ENCODE measurements at regions not wholly inside any gene's neighbourhood (a gene's known extent, or its start where the extent isn't known, plus 50 kb on each side); places are given as distances from the start of the nearest gene placed in this dataset.

DNA sequence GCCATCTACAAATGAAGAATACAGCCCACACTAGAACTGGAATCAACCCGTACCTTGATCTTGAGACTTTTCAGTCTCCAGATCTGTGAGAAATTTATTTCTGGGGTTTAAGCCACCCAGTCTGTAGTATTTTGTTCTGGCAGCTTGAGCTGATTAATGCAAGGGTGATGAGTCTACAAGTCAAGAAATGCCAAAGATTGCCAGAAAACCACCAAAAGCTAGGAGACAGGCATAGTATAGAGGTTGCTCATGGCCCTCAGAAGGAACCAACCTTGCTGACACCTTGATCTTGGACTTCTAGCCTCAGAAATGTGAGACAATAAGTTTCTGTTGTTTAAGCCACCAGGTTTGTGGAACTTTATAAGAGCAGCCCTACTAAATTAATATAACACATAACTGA lies 428.2 kb upstream of the KLF12 start:
- Mint-ChIP-seq H3K4me1 (no peaks in the 10 kb centered on the region), H3K36me3 (no peaks in the 10 kb centered on the region), H3K4me3 (no peak overlapping the region), H3K27me3 (ENCODE audit: low read depth in 3 of 3) (no peaks in the 10 kb centered on the region), H3K27ac (no peak overlapping the region), H3K9me3 (peaks cover 2 to 15% (median 6%) of the 10 kb centered on the region in 7 donors)
- Histone ChIP-seq H3K79me2 (ENCODE audit: insufficient read depth, low read length) (no peaks in the 10 kb centered on the region), H3K4me3 (replicated peaks in 1 of 3; ENCODE audit: low read depth in 2 of 3, low read length in 3 of 3) (no peak overlapping the region), H3K9me3 (replicated peaks in 1 of 2; ENCODE audit: control insufficient read depth in 1 of 2, insufficient read depth in 1 of 2, low read length in 2 of 2) (peaks cover 0 to 5% of the 10 kb centered on the region in 2 donors), H3K9ac (ENCODE audit: insufficient read depth, low read length, poor library complexity, severe bottlenecking) (no peak overlapping the region), H3K4me1 (ENCODE audit: control insufficient read depth in 1 of 2, insufficient read depth in 2 of 2, low read length in 2 of 2) (no peaks in the 10 kb centered on the region), H3K27ac (ENCODE audit: low read depth in 1 of 2, low read length in 2 of 2) (no peak overlapping the region), H3K36me3 (replicated peaks in 1 of 2; ENCODE audit: control insufficient read depth in 1 of 2, insufficient read depth in 2 of 2, low read length in 2 of 2) (no peaks in the 10 kb centered on the region), H3K4me2 (replicated peaks; ENCODE audit: extremely low read depth, low read length, poor library complexity, severe bottlenecking) (no peak overlapping the region), H4K20me1 (ENCODE audit: insufficient read depth, low read length) (no peaks in the 10 kb centered on the region), H2AFZ (ENCODE audit: insufficient read depth, low read depth, low read length, poor library complexity, severe bottlenecking) (no peak overlapping the region), H3K27me3 (ENCODE audit: control insufficient read depth in 2 of 2, insufficient read depth in 2 of 2, low read length in 2 of 2) (no peaks in the 10 kb centered on the region)
- intact Hi-C loops (cut with micrococcal nuclease), result no loop called here
- no CpG with 5 or more reads among the region's 1 CpG for WGBS (ENCODE audit: insufficient coverage)
- TF ChIP-seq, protein P1, sequence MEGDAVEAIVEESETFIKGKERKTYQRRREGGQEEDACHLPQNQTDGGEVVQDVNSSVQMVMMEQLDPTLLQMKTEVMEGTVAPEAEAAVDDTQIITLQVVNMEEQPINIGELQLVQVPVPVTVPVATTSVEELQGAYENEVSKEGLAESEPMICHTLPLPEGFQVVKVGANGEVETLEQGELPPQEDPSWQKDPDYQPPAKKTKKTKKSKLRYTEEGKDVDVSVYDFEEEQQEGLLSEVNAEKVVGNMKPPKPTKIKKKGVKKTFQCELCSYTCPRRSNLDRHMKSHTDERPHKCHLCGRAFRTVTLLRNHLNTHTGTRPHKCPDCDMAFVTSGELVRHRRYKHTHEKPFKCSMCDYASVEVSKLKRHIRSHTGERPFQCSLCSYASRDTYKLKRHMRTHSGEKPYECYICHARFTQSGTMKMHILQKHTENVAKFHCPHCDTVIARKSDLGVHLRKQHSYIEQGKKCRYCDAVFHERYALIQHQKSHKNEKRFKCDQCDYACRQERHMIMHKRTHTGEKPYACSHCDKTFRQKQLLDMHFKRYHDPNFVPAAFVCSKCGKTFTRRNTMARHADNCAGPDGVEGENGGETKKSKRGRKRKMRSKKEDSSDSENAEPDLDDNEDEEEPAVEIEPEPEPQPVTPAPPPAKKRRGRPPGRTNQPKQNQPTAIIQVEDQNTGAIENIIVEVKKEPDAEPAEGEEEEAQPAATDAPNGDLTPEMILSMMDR (IDR thresholded peaks at IDR 0.05), result no peak
- no peak for DNase-seq

DNA sequence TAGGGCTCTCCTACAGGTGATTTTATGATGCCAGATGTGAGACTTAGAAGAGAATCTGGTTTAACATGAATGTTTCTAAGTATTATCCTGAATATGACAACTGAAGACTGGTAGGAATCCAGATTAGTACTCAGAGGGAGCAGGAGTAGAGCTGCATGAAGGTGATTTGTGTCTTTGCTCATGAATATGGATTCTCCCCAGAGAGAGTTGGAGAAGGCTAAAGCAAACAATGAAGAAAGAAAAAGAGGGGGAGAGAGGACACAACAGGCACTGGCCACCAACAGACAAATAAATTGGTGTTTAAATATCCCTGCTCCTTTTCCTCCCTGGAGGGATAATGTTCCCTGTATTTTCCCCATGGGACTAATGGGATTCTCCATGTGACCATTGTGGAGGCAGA lies 427.0 kb upstream of the KLF12 start:
- no peak overlapping the region for H3K27ac ChIP-seq (ENCODE audit: low read depth in 1 of 2, low read length in 2 of 2)
- H3K4me2 ChIP-seq (replicated peaks; ENCODE audit: extremely low read depth, low read length, poor library complexity, severe bottlenecking), result no peak overlapping the region
- Mint-ChIP-seq H3K27me3 (ENCODE audit: low read depth in 3 of 3) (no peaks in the 10 kb centered on the region), H3K4me1 (no peaks in the 10 kb centered on the region), H3K36me3 (no peaks in the 10 kb centered on the region), H3K27ac (peak overlapping the region in 1 of 7 donors; percentile 6), H3K4me3 (no peak overlapping the region), H3K9me3 (peaks cover 2 to 15% (median 6%) of the 10 kb centered on the region in 7 donors)
- H3K79me2 ChIP-seq (ENCODE audit: insufficient read depth, low read length), result no peaks in the 10 kb centered on the region
- no peak overlapping the region for H3K9ac ChIP-seq (ENCODE audit: insufficient read depth, low read length, poor library complexity, severe bottlenecking)
- H2AFZ ChIP-seq (ENCODE audit: insufficient read depth, low read depth, low read length, poor library complexity, severe bottlenecking), result no peak overlapping the region
- TF ChIP-seq, protein P1 (IDR thresholded peaks at IDR 0.05), result no peak
- H3K27me3 ChIP-seq (ENCODE audit: control insufficient read depth in 2 of 2, insufficient read depth in 2 of 2, low read length in 2 of 2), result no peaks in the 10 kb centered on the region
- no peaks in the 10 kb centered on the region for H3K4me1 ChIP-seq (ENCODE audit: control insufficient read depth in 1 of 2, insufficient read depth in 2 of 2, low read length in 2 of 2)
- no peak overlapping the region for H3K4me3 ChIP-seq (replicated peaks in 1 of 3; ENCODE audit: low read depth in 2 of 3, low read length in 3 of 3)
- H4K20me1 ChIP-seq (ENCODE audit: insufficient read depth, low read length), result no peaks in the 10 kb centered on the region
- intact Hi-C loops (cut with micrococcal nuclease), result no loop called here
- no peaks in the 10 kb centered on the region for H3K36me3 ChIP-seq (replicated peaks in 1 of 2; ENCODE audit: control insufficient read depth in 1 of 2, insufficient read depth in 2 of 2, low read length in 2 of 2)
- H3K9me3 ChIP-seq (replicated peaks in 1 of 2; ENCODE audit: control insufficient read depth in 1 of 2, insufficient read depth in 1 of 2, low read length in 2 of 2), result peaks cover 0 to 5% of the 10 kb centered on the region in 2 donors
- no peak for DNase-seq

Data from CD14-positive monocyte (primary cell).